PC-3 (cell line): ENCODE measurements at regions not wholly inside any gene's neighbourhood (a gene's known extent, or its start where the extent isn't known, plus 50 kb on each side); places are given as distances from the start of the nearest gene placed in this dataset.
A peak's percentile ranks its signal among the peaks of the same experiment; 100 is the strongest.

ENCODE experiments used
- ATAC-seq: fragments of 200-7000 bp; cut with Tn5 transposase; 2 replicates; pipeline ENCODE4 v1.9.1; 2020; ENCODE audit warnings: mild to moderate bottlenecking, moderate library complexity
- BruUV-seq: library from RNA; stranded (reverse); fragments of 400-500 nt; replicated peaks from 2 replicates; lab custom pipeline; 2021; lab: Mats Ljungman, UMichigan
- CTCF ChIA-PET: fragments of 300-600 bp; sonication (Branson Sonifier 250); formaldehyde crosslinking; loops from one replicate; lab custom pipeline; 2022; ENCODE audit warnings: antibody characterized with exemption; lab: Charles Lee
- POLR2A ChIA-PET: fragments of 300-600 bp; sonication (Branson Sonifier 250); formaldehyde crosslinking; loops from one replicate; lab custom pipeline; 2022; ENCODE audit warnings: antibody characterized with exemption; ENCODE audit not compliant: unreplicated experiment; lab: Charles Lee
- DNase-seq: peaks from one replicate; pipeline ENCODE4 v3.0.0-alpha.2; 2015
- H2AFZ ChIP-seq: fragments of 300-600 bp; sonication (generic); 2 replicates; pipeline ENCODE4 v1.6.0; 2016; ENCODE audit warnings: antibody characterized with exemption, low read length
- H3F3A ChIP-seq: fragments of 300-600 bp; sonication (generic); one replicate; pipeline ENCODE4 v1.6.0; 2017; ENCODE audit warnings: antibody characterized with exemption, low read length, control low read depth, mild to moderate bottlenecking; ENCODE audit not compliant: unreplicated experiment
- H3K27ac ChIP-seq: fragments of 300-600 bp; sonication (generic); 2 replicates; pipeline ENCODE4 v1.5.1; 2016; ENCODE audit warnings: mild to moderate bottlenecking, low read length
- H3K27me3 ChIP-seq: fragments of 300-600 bp; sonication (generic); 2 replicates; pipeline ENCODE4 v1.6.1; 2016; ENCODE audit warnings: low read length, mixed read lengths
- H3K36me3 ChIP-seq: fragments of 300-600 bp; sonication (generic); 2 replicates; pipeline ENCODE4 v1.6.1; 2016; ENCODE audit warnings: low read depth, mixed run types, low read length, mixed read lengths
- H3K4me1 ChIP-seq: fragments of 300-600 bp; sonication (generic); 2 replicates; pipeline ENCODE4 v1.5.1; 2016; ENCODE audit warnings: low read length; ENCODE audit not compliant: insufficient read depth
- H3K4me2 ChIP-seq: fragments of 300-600 bp; sonication (generic); 2 replicates; pipeline ENCODE4 v1.6.0; 2016; ENCODE audit warnings: low read length
- H3K4me3 ChIP-seq: fragments of 300-600 bp; sonication (generic); 2 replicates; pipeline ENCODE4 v1.5.1; 2016; ENCODE audit warnings: mild to moderate bottlenecking, low read length, mixed read lengths
- H3K79me2 ChIP-seq: fragments of 300-600 bp; sonication (generic); 2 replicates; pipeline ENCODE4 v1.6.1; 2017; ENCODE audit warnings: low read length, mixed read lengths
- H3K9ac ChIP-seq: fragments of 300-600 bp; sonication (generic); 2 replicates; pipeline ENCODE4 v1.6.0; 2016; ENCODE audit warnings: mild to moderate bottlenecking, low read length
- H3K9me2 ChIP-seq: fragments of 300-600 bp; sonication (generic); replicated peaks from 2 replicates; pipeline ENCODE4 v1.6.1; 2016; ENCODE audit warnings: mixed run types, low read length, mixed read lengths
- H3K9me3 ChIP-seq: fragments of 300-600 bp; sonication (generic); 2 replicates; pipeline ENCODE4 v1.6.1; 2016; ENCODE audit warnings: low read length, mixed read lengths
- H4K20me1 ChIP-seq: fragments of 300-600 bp; sonication (generic); 2 replicates; pipeline ENCODE4 v1.6.1; 2016; ENCODE audit warnings: low read length, mixed read lengths
- CTCF ChIP-seq: fragments of 300-600 bp; sonication (generic); conservative IDR thresholded peaks from 2 replicates; pipeline ENCODE4 v1.5.1; 2017; ENCODE audit warnings: antibody characterized with exemption, low read depth, mild to moderate bottlenecking, low read length
- EZH2 ChIP-seq: fragments of 300-600 bp; sonication (generic); IDR thresholded peaks from one replicate; pipeline ENCODE4 v1.6.1; 2017; ENCODE audit warnings: antibody characterized with exemption, mild to moderate bottlenecking, low read length; ENCODE audit not compliant: unreplicated experiment
- EZH2phosphoT487 ChIP-seq: fragments of 300-600 bp; sonication (generic); IDR thresholded peaks from 2 replicates; pipeline ENCODE4 v1.6.1; 2018; ENCODE audit warnings: mild to moderate bottlenecking, antibody characterized with exemption, low read length, borderline replicate concordance
- intact Hi-C: fragments of 100-400 bp; cut with micrococcal nuclease; formaldehyde crosslinking; loops from 2 replicates; pipeline ENCODE4 v1.9.0; 2023

- Histone ChIP-seq H3K27ac (no peak overlapping the region), H3K9me3 (no peaks in the 10 kb centered on the region), H3F3A (peaks cover 6% of the 10 kb centered on the region), H3K4me1 (peaks cover 51% of the 10 kb centered on the region), H3K9ac (no peak overlapping the region), H3K36me3 (no peaks in the 10 kb centered on the region), H3K4me3 (no peak overlapping the region), H3K27me3 (no peaks in the 10 kb centered on the region), H3K79me2 (no peaks in the 10 kb centered on the region), H3K4me2 (no peak overlapping the region), H2AFZ (no peak overlapping the region), H4K20me1 (no peaks in the 10 kb centered on the region), H3K9me2 (no peaks in the 10 kb centered on the region)
- intact Hi-C loops: no loop called here
- no TSS peak for BruUV-seq
- ATAC-seq (no peak), DNase-seq (no peak)
- POLR2A ChIA-PET: no interaction called here
- CTCF ChIA-PET: no interaction called here
- TF ChIP-seq EZH2phosphoT487: no peak
- no peak for TF ChIP-seq CTCF
- TF ChIP-seq EZH2: no peak
Measured at GRCh38 chr20:17844549-17845298, 123.9 kb downstream of the SNX5 start.

DNA sequence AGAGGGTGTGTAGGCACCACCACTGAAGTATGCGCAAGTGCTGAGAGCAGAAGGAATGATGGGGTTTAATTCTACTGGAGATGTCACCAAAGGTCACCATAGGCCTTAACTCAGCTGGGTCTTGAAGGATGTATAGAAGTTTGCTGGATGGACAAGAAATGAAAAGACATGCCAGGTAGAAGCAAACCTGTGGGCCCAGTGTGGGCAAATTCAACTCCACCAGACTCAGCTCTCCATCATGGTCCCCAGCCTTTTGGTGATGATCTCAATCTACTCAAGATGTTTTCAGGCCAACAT lies 124.5 kb downstream of the SNX5 start:
- CTCF ChIA-PET: interaction anchor here (1.0 kb wide), 1 partner anchor 11 kb away, joined by 5 read pairs; no protein-coding TSS in a partner anchor
- peak overlapping the region; percentile 86 for H3K27ac ChIP-seq

More for the DNA sequence above, 124.5 kb downstream of the SNX5 start:
- Histone ChIP-seq H2AFZ (no peak overlapping the region; the same call in 1 of the 2 replicates), H3K79me2 (no peaks in the 10 kb centered on the region), H3F3A (peaks cover 6% of the 10 kb centered on the region), H3K9me3 (no peaks in the 10 kb centered on the region), H3K9ac (no peak overlapping the region), H3K27me3 (no peaks in the 10 kb centered on the region), H3K4me3 (no peak overlapping the region), H3K36me3 (no peaks in the 10 kb centered on the region), H3K4me1 (peaks cover 44% of the 10 kb centered on the region), H3K4me2 (peak overlapping the region; percentile 66), H3K9me2 (no peaks in the 10 kb centered on the region), H4K20me1 (no peaks in the 10 kb centered on the region)
- intact Hi-C loops: no loop called here
- no peak for ATAC-seq
- BruUV-seq: no TSS peak
- DNase-seq: no peak
- POLR2A ChIA-PET: interaction anchor here (1.1 kb wide), 1 partner anchor 162 kb away, joined by 7 read pairs; no protein-coding TSS in a partner anchor
- TF ChIP-seq CTCF (no peak), EZH2phosphoT487 (no peak), EZH2 (no peak)
